PFSK-1 (cell line): ENCODE measurements at regions not wholly inside any gene's neighbourhood (a gene's known extent, or its start where the extent isn't known, plus 50 kb on each side); places are given as distances from the start of the nearest gene placed in this dataset.

Experiments used
- FOXP2 ChIP-seq: optimal IDR thresholded peaks from 2 replicates; pipeline ENCODE3; 2011; ENCODE audit warnings: borderline replicate concordance, control low read depth, inconsistent platforms; ENCODE audit not compliant: insufficient read depth; ENCODE audit errors: extremely low read length, extremely low read depth
- POLR2AphosphoS5 ChIP-seq: IDR thresholded peaks from 2 replicates; pipeline ENCODE4 v1.6.1; 2012; ENCODE audit warnings: low read depth, mild to moderate bottlenecking, control low read depth, low read length, moderate library complexity
- SIN3A ChIP-seq: IDR thresholded peaks from 2 replicates; pipeline ENCODE4 v1.6.1; 2012; ENCODE audit warnings: mild to moderate bottlenecking, low read length, moderate library complexity, borderline replicate concordance; ENCODE audit not compliant: insufficient read depth
- TAF1 ChIP-seq: IDR thresholded peaks from 2 replicates; pipeline ENCODE4 v1.6.1; 2012; ENCODE audit warnings: low read length, control low read depth, borderline replicate concordance; ENCODE audit not compliant: insufficient read depth
- TF ChIP-seq, protein P1 (sequence below), 2 experiments: IDR thresholded peaks; 2 replicates each; pipeline versions ENCODE4 v1.6.1 to v1.8.0; 2011 to 2012; ENCODE audit warnings: low read depth in 2 of 2, low read length in 2 of 2, control low read depth in 1 of 2, inconsistent platforms in 1 of 2, mild to moderate bottlenecking in 1 of 2, moderate library complexity in 1 of 2; ENCODE audit not compliant: insufficient read depth in 1 of 2

DNA sequence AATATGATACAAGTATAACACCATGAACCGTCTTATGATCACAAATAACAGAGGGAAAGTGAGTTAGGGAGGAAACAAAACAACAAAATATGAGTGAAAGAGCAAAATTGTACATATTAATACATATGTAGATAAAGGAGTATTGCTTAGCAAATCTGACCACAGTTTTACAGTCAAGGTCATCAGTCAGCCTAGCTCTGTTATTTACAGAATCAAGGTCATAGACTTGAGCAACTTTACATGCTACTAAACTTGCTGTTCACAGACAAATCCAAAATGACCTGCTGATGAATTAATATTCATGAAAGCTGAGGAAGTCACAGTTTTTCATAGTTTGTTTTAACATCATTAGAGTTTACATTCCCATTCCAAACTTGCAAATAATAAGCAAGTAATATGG, 1387.7 kb upstream of the ACO1 start:
- TF ChIP-seq SIN3A, result no peak
- TF ChIP-seq, protein P1, sequence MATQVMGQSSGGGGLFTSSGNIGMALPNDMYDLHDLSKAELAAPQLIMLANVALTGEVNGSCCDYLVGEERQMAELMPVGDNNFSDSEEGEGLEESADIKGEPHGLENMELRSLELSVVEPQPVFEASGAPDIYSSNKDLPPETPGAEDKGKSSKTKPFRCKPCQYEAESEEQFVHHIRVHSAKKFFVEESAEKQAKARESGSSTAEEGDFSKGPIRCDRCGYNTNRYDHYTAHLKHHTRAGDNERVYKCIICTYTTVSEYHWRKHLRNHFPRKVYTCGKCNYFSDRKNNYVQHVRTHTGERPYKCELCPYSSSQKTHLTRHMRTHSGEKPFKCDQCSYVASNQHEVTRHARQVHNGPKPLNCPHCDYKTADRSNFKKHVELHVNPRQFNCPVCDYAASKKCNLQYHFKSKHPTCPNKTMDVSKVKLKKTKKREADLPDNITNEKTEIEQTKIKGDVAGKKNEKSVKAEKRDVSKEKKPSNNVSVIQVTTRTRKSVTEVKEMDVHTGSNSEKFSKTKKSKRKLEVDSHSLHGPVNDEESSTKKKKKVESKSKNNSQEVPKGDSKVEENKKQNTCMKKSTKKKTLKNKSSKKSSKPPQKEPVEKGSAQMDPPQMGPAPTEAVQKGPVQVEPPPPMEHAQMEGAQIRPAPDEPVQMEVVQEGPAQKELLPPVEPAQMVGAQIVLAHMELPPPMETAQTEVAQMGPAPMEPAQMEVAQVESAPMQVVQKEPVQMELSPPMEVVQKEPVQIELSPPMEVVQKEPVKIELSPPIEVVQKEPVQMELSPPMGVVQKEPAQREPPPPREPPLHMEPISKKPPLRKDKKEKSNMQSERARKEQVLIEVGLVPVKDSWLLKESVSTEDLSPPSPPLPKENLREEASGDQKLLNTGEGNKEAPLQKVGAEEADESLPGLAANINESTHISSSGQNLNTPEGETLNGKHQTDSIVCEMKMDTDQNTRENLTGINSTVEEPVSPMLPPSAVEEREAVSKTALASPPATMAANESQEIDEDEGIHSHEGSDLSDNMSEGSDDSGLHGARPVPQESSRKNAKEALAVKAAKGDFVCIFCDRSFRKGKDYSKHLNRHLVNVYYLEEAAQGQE (IDR thresholded peaks at IDR 0.05; ENCODE audit: insufficient read depth in 1 of 2, low read depth in 2 of 2, low read length in 2 of 2), result no peak

DNA sequence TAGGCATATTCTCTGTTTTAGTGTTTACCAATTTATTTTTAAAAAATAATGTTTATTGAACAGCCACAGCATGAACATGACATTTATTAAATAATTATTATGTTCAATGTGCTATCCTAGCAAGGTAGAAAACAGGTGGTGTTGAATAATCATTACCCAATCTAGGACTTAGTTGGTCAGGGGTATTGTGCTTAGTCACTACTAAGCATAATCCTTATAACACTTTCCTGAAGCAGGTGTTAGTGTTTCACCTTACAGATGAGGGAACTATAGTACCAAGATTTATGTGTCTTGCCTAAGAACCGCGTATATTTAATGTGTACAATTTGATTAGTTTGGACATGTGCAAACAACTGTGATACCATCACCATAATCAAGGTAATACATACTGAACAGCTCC, 1387.2 kb upstream of the ACO1 start:
- TF ChIP-seq, protein P1 (IDR thresholded peaks at IDR 0.05; ENCODE audit: insufficient read depth in 1 of 2, low read depth in 2 of 2, low read length in 2 of 2), result no peak
- TF ChIP-seq FOXP2 (no peak), SIN3A (no peak), POLR2AphosphoS5 (no peak), TAF1 (no peak)

DNA sequence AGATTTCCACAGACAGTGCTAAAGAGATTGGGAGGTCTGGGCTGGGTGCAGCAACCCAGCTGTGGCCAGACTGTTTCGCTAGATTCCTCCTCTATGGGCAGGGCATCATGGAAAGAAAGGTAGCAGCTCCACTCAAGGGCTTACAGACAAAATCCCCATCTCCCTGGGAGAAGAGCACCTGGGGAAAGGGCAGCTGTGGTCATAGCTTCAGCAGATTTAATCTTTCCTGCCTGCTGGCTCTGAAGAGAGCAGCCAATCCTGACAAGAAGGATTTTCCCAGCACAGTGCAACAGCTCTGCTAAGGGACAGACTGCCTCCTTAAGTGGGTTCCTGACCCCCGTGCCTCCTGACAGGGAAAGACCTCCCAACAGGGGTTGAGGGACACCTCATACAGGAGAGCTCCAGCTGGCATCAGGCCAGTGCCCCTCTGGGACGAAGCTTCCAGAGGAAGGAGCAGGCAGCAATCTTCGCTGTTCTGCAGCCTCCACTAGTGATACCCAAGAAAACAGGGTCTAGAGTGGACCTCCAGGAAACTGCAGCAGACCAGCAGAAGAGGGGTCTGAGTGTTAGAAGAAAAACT, 1379.3 kb upstream of the ACO1 start:
- TF ChIP-seq POLR2AphosphoS5 (no peak), TAF1 (no peak), FOXP2 (no peak)
- TF ChIP-seq, protein P1 (IDR thresholded peaks at IDR 0.05; ENCODE audit: insufficient read depth in 1 of 2, low read depth in 2 of 2, low read length in 2 of 2), result no peak

DNA sequence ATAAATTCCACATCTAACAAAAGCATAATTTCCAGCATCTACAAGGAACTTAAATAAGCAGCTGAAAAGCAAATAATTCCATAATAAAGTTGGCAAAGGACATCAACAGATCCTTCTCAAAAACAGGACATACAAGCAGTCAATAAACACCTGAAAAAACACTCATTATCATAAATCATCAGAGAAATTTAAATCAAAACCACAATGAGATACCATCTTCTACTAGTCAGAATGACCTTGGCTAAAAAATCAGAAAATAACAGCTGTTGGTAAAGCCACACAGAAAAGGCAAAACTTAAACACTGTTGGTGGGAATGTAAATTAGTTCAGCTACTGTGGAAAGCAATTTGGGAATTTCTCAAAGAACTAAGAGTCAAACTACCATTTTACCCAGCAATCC, 1371.1 kb upstream of the ACO1 start:
- TF ChIP-seq POLR2AphosphoS5, result no peak

DNA sequence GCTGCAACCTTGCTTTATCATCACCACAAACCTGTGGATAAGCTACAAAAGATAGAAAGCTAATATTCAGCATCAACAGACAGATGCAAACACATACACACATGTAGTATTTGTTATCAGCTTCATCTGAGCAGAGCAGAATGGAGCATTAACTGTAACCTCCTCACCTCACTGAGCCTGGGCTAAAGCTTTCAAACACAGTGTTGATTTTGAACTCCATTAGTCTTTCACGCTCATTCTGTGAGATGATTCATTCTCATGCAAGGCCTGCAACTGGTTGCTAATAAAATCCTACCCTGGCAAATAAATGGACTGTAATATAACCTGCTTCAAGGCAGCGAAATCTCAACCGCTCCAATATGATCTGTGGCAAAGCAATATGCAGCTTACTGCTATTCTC, 1360.6 kb upstream of the ACO1 start:
- TF ChIP-seq TAF1 (no peak), FOXP2 (no peak), SIN3A (no peak), POLR2AphosphoS5 (no peak)
- TF ChIP-seq, protein P1 (IDR thresholded peaks at IDR 0.05; ENCODE audit: insufficient read depth in 1 of 2, low read depth in 2 of 2, low read length in 2 of 2), result no peak
